Activated naive CD4-positive, alpha-beta T cell treated with anti-CD3 and anti-CD28 coated beads, Interleukin-2, amount 50 U/mL, for 72 hours (primary cell): ENCODE measurements at regions not wholly inside any gene's neighbourhood (a gene's known extent, or its start where the extent isn't known, plus 50 kb on each side); places are given as distances from the start of the nearest gene placed in this dataset.

ENCODE experiments used
- ATAC-seq, 2 donors: fragments of 150-1000 bp; cut with Tn5 transposase; 2 replicates each; pipeline ENCODE4 v1.10.0; 2021; ENCODE audit warnings: mild to moderate bottlenecking in 2 of 2, moderate library complexity in 2 of 2
- DNase-seq, 2 donors: peaks; one replicate each; pipeline ENCODE4 v3.0.0; 2021 to 2022; ENCODE audit warnings: low spot score in 2 of 2
- H3K27ac Mint-ChIP-seq, 2 donors: one replicate each; pipeline ENCODE4 v1.8.0; 2022; ENCODE audit warnings: mild to moderate bottlenecking in 2 of 2, mixed read lengths in 2 of 2
- H3K36me3 Mint-ChIP-seq, 2 donors: one replicate each; pipeline ENCODE4 v1.8.0; 2022; ENCODE audit warnings: mixed read lengths in 2 of 2
- H3K9me3 Mint-ChIP-seq, 2 donors: one replicate each; pipeline ENCODE4 v1.8.0; 2022; ENCODE audit warnings: mixed read lengths in 2 of 2

DNA sequence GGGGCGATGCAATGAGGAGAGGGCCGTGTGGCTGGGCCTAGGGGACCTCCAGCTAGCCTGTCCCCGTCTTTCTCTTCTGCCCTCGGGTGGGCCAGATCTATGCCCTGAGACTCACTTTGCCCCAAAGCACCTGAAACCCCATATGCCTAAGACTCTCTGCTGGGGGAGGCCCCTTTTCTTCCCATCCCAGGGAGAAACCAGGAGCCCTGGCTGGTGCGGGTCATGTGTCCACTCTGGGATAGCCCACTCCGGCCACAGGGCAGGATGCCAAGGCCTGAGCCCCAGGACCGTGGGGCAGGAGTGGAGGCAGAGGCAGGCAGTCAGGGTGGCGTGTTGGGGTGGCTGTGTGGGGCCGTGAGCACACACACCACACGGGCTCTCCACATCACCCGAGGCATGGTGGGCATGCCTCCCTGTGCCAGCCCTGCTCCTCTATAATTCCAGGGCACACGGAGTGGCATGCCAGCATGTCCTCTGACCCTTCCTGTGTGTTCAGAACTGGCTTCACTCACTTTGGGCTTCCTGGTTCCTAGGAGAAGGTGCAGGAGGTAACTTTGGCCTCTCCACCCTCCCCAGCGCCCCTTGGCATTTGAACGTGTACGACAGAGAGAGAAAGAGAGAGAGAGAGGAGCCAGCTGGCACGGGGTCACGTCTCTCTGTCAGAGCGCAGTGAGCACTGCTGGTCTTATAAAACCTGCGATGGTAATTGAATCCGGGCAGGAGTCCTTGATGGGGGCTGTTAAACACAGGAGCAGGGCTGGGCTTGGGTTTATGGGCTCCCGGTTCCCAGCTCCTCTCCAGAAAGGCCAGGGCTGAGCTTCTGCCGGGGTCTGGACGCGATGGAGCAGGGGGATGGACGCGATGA lies 144.2 kb downstream of the KIF26A start:
- DNase-seq (peak in 1 of 2 donors; percentile 18), ATAC-seq (no peak)
- H3K27ac Mint-ChIP-seq, result peak overlapping the region in 1 of 2 donors; percentile 14
- H3K9me3 Mint-ChIP-seq, result no peaks in the 10 kb centered on the region
- no peaks in the 10 kb centered on the region for H3K36me3 Mint-ChIP-seq

- Mint-ChIP-seq H3K27ac (no peak overlapping the region), H3K9me3 (peaks cover 1 to 2% of the 10 kb centered on the region in 2 donors), H3K36me3 (no peaks in the 10 kb centered on the region)
- ATAC-seq (no peak), DNase-seq (peak in 1 of 2 donors; percentile 44)
Observed at GRCh38 chr14:104283197-104284106, 145.1 kb downstream of the KIF26A start.

GRCh38 chr14:104284107-104284592 lies 145.8 kb downstream of the KIF26A start:
- no peak overlapping the region for H3K27ac Mint-ChIP-seq
- H3K9me3 Mint-ChIP-seq, result peaks cover 8 to 9% of the 10 kb centered on the region in 2 donors
- no peak for ATAC-seq
- peak in 1 of 2 donors; percentile 44 for DNase-seq
- H3K36me3 Mint-ChIP-seq, result no peaks in the 10 kb centered on the region

DNA sequence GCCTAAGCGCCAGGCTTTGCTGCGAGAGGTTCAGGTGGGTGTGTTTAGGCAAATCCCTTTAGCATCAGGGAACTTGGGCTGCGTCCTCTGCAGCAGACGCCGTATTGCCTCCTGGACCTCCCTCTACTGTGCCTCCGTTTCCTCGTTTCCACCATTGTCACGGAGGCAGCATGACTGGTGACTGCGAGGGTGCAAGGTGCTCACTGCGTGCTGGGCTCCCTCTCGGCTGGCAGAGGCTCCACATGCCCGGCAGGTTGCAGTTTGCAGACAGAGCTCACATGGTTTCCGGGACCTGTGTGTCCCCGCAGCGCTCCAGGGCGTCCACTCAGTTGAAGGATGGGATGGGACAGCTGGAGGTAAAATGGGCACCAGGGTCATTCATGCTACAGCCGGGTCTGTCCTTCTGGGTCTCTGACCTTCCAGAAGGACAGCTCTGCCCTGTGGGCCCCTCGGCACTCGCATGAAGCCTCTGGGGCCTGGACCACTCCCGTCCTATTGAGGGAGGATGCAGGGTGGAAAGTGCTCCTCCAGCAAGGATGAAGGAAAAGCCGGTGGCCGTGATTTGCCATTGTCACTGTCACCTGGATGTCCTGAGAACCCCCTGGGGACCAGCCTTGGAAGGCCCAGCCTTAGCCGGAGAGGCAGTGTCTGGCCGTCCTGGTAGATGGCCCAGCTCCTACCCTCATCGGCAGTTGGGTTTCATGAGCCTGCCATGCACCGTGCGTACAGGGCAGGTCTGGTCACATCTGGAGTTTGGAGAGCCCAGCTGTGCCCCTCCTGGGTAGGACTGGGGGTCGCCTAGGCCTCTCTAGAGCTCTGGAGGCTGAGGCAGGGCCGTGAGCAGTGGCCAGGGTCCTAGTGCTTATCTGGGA lies 146.5 kb downstream of the KIF26A start:
- no peaks in the 10 kb centered on the region for H3K36me3 Mint-ChIP-seq
- no peak for DNase-seq
- peaks cover 10 to 12% of the 10 kb centered on the region in 2 donors for H3K9me3 Mint-ChIP-seq
- no peak overlapping the region for H3K27ac Mint-ChIP-seq
- no peak for ATAC-seq

DNA sequence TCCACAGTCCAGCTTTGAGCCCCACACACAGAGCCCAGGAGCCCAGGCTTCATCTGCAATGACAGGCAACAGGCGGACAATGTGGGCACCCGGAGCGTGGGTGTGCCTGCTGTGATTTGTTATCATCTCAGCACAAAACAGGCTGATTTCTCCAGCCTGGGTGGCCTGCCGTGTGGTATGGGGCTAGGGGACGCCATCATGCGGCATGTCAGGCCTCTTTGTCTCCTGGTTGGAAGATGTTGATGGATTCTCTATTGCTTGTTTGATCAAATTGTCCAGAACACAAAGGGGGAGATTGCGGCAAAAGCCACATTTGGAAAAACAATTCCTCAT lies 147.1 kb downstream of the KIF26A start:
- H3K27ac Mint-ChIP-seq, result no peak overlapping the region
- ATAC-seq (no peak), DNase-seq (no peak)
- peaks cover 10 to 12% of the 10 kb centered on the region in 2 donors for H3K9me3 Mint-ChIP-seq
- H3K36me3 Mint-ChIP-seq, result no peaks in the 10 kb centered on the region

DNA sequence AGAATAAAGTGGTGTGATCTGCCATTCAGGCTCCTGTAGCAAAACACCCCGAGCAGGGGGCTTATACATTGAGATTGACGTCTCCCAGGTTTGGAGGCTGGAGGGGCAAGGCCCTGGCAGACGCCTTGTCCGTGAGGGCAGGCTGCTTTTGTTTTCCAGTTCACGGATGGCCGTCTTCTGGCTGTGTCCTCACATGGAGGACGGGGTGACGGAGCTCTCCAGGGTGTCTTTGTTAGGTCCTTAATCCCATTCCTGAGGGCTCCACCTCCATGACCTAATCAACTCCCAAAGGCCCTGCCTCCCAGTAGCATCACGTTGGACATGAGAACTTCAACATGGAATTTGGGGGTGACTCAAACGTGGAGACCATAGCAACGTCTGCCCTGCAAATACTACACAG lies 147.7 kb downstream of the KIF26A start:
- no peak for ATAC-seq
- no peak for DNase-seq
- Mint-ChIP-seq H3K27ac (no peak overlapping the region), H3K9me3 (peaks cover 10 to 12% of the 10 kb centered on the region in 2 donors), H3K36me3 (no peaks in the 10 kb centered on the region)

DNA sequence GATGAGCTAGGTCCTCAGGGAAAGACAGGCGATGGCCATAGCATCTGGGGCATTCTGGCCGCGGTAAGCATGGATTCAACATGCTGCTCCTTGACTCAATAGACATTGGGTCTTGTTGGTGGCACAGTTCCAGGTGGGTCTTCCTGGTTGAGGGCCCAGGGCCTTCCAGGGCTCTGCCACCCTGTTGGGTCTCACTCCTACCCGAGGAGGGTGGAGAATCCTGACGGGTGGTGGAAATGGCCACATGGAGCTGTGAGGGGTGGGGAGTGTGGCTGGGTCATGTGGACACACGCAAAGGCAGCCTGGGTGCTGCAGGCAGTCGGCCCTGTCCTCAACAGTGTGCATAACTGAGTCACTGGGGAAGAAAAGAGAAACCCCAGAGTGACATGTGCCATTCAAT lies 148.1 kb downstream of the KIF26A start:
- H3K9me3 Mint-ChIP-seq, result peaks cover 10 to 12% of the 10 kb centered on the region in 2 donors
- no peak overlapping the region for H3K27ac Mint-ChIP-seq
- DNase-seq (no peak), ATAC-seq (no peak)
- no peaks in the 10 kb centered on the region for H3K36me3 Mint-ChIP-seq

DNA sequence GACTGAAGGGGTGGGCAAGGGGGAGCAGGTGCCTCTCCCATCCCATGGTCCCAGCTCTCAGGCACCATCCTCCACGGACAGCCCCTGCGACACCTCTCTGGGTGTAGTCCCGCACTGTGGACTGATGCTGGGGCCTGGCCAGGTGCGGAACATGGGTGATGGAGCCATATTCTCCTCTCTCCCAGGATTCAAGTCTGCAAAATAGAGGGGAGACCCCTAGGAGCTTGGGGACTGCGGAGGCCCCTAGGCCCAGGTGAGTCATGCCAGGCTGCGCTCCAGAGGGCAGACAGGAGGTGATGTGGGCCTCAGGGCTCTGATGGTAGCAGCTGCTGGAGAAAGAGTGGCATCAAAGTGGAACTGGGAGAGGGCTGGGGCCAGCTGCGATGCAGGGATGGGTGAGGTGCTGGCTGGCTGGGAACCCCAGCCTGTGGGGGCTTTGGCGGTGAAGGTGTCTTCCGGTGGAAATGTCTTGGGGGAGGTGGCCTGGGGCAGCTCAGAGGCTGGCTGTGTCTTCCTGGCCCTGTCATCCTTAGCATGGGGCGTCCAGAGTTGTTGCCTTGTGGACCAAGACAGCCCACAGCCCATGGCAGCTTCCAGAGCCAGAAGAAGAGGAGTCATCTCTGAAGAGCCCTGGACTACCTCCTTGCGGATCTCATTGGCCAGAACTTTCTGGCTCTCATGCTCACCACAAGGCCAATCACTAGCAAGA lies 149.1 kb downstream of the KIF26A start:
- no peak overlapping the region for H3K27ac Mint-ChIP-seq
- H3K36me3 Mint-ChIP-seq, result no peaks in the 10 kb centered on the region
- ATAC-seq (no peak), DNase-seq (no peak)
- H3K9me3 Mint-ChIP-seq, result peaks cover 10 to 12% of the 10 kb centered on the region in 2 donors

- Mint-ChIP-seq H3K27ac (no peak overlapping the region), H3K36me3 (no peaks in the 10 kb centered on the region), H3K9me3 (peaks cover 10 to 12% of the 10 kb centered on the region in 2 donors)
- ATAC-seq (no peak), DNase-seq (no peak)
Observed at GRCh38 chr14:104288272-104288671, 149.9 kb downstream of the KIF26A start.

- Mint-ChIP-seq H3K36me3 (no peaks in the 10 kb centered on the region), H3K27ac (no peak overlapping the region), H3K9me3 (peaks cover 10 to 12% of the 10 kb centered on the region in 2 donors)
- ATAC-seq (no peak), DNase-seq (no peak)
Observed at GRCh38 chr14:104289507-104289906, 151.1 kb downstream of the KIF26A start.

GRCh38 chr14:104290058-104290667 lies 151.8 kb downstream of the KIF26A start:
- DNase-seq (no peak), ATAC-seq (no peak)
- Mint-ChIP-seq H3K36me3 (no peaks in the 10 kb centered on the region), H3K27ac (no peak overlapping the region), H3K9me3 (peaks cover 10 to 12% of the 10 kb centered on the region in 2 donors)

DNA sequence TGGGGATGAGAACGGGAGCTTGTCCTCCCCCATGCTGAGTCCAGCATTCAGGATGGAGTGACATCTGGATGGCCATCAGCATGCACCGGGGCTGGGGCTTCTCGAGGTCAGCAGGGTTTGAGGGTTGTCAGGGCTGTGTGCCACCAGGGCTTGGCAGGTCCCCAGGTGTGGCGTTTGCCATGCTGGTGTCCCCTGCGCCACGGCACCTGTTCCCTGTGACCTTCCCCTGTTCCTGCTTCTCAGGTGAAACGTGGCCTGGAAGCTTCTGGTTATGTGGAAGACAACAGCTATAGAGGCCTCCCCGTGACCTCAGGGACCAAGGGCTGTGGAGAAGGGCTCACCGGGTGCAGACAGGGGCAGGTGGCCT lies 152.4 kb downstream of the KIF26A start:
- Mint-ChIP-seq H3K27ac (no peak overlapping the region), H3K9me3 (peaks cover 10 to 12% of the 10 kb centered on the region in 2 donors), H3K36me3 (no peaks in the 10 kb centered on the region)
- DNase-seq (no peak), ATAC-seq (no peak)

- no peaks in the 10 kb centered on the region for H3K36me3 Mint-ChIP-seq
- no peak for DNase-seq
- peaks cover 10 to 12% of the 10 kb centered on the region in 2 donors for H3K9me3 Mint-ChIP-seq
- H3K27ac Mint-ChIP-seq, result no peak overlapping the region
- ATAC-seq, result no peak
Observed at GRCh38 chr14:104291123-104292000, 153.0 kb downstream of the KIF26A start.

GRCh38 chr14:104292084-104292970 lies 153.9 kb downstream of the KIF26A start:
- Mint-ChIP-seq H3K9me3 (peaks cover 10 to 12% of the 10 kb centered on the region in 2 donors), H3K36me3 (no peaks in the 10 kb centered on the region), H3K27ac (no peak overlapping the region)
- DNase-seq, result peak in 1 of 2 donors; percentile 21
- no peak for ATAC-seq
